Spinal cord (tissue), 9 donors: ENCODE measurements at regions not wholly inside any gene's neighbourhood (a gene's known extent, or its start where the extent isn't known, plus 50 kb on each side); places are given as distances from the start of the nearest gene placed in this dataset.

Experiments
- DNase-seq, 6 donors: peaks; one replicate each; pipeline versions ENCODE4 v3.0.0 to v3.0.0-alpha.2; 2013 to 2015; ENCODE audit warnings: low spot score in 6 of 6, low read depth in 4 of 6
- H3K27ac ChIP-seq: one replicate; pipeline ENCODE4 v1.5.1; 2013; ENCODE audit warnings: low read depth, low read length, control low read depth
- H3K27me3 ChIP-seq: one replicate; pipeline ENCODE4 v1.6.1; 2013; ENCODE audit warnings: low read length; ENCODE audit not compliant: control insufficient read depth, insufficient read depth
- H3K36me3 ChIP-seq: one replicate; pipeline ENCODE4 v1.6.1; 2013; ENCODE audit warnings: low read length; ENCODE audit not compliant: control insufficient read depth, insufficient read depth
- H3K4me1 ChIP-seq: one replicate; pipeline ENCODE4 v1.6.1; 2013; ENCODE audit warnings: low read length; ENCODE audit not compliant: control insufficient read depth, insufficient read depth
- H3K4me3 ChIP-seq: one replicate; pipeline ENCODE4 v1.5.1; 2013; ENCODE audit warnings: low read depth, low read length, control low read depth
- H3K9me3 ChIP-seq: one replicate; pipeline ENCODE4 v1.6.1; 2013; ENCODE audit warnings: low read length; ENCODE audit not compliant: control insufficient read depth, insufficient read depth
- WGBS: methylation state at CpG from one replicate; pipeline ENCODE4 v1.1.5; 2013; ENCODE audit warnings: missing lambda C conversion rate; ENCODE audit not compliant: insufficient coverage; 5-methylcytosine and 5-hydroxymethylcytosine counted together
- donor health status: healthy.

- no peak overlapping the region for H3K27ac ChIP-seq
Observed at GRCh38 chr6:22643780-22644179, 74.4 kb downstream of the HDGFL1 start.

GRCh38 chr6:22647719-22648118, 78.4 kb downstream of the HDGFL1 start:
- peak in 2 of 6 donors; percentile 33 to 53 for DNase-seq
- H3K4me3 ChIP-seq = no peak overlapping the region
- no peaks in the 10 kb centered on the region for H3K27me3 ChIP-seq
- no peak overlapping the region for H3K27ac ChIP-seq
- H3K36me3 ChIP-seq = no peaks in the 10 kb centered on the region
- no peaks in the 10 kb centered on the region for H3K4me1 ChIP-seq
- WGBS = 75% methylated on average over 3 of the region's 3 CpGs
- no peaks in the 10 kb centered on the region for H3K9me3 ChIP-seq

More at GRCh38 chr6:22643780-22644179, 74.4 kb downstream of the HDGFL1 start:
- Histone ChIP-seq H3K36me3 (no peaks in the 10 kb centered on the region), H3K4me3 (no peak overlapping the region), H3K9me3 (no peaks in the 10 kb centered on the region), H3K27me3 (no peaks in the 10 kb centered on the region), H3K4me1 (no peaks in the 10 kb centered on the region)
- DNase-seq = no peak
- 100% methylated on average over 3 of the region's 10 CpGs for WGBS

- Histone ChIP-seq H3K9me3 (no peaks in the 10 kb centered on the region), H3K27me3 (no peaks in the 10 kb centered on the region), H3K36me3 (no peaks in the 10 kb centered on the region), H3K4me1 (no peaks in the 10 kb centered on the region), H3K4me3 (no peak overlapping the region), H3K27ac (no peak overlapping the region)
- no peak for DNase-seq
- WGBS = no CpG with 5 or more reads among the region's 3 CpGs
Observed at GRCh38 chr6:22651731-22652130, 82.4 kb downstream of the HDGFL1 start.

GRCh38 chr6:22653980-22654610, 84.7 kb downstream of the HDGFL1 start:
- Histone ChIP-seq H3K27ac (no peak overlapping the region), H3K4me3 (no peak overlapping the region), H3K27me3 (no peaks in the 10 kb centered on the region), H3K9me3 (no peaks in the 10 kb centered on the region), H3K36me3 (no peaks in the 10 kb centered on the region), H3K4me1 (no peaks in the 10 kb centered on the region)
- DNase-seq = no peak
- WGBS = 90% methylated on average over 1 of the region's 7 CpGs

- Histone ChIP-seq H3K4me1 (no peaks in the 10 kb centered on the region), H3K27ac (no peak overlapping the region), H3K36me3 (no peaks in the 10 kb centered on the region), H3K4me3 (no peak overlapping the region), H3K9me3 (no peaks in the 10 kb centered on the region), H3K27me3 (no peaks in the 10 kb centered on the region)
- no peak for DNase-seq
- no CpG with 5 or more reads among the region's 3 CpGs for WGBS
Observed at GRCh38 chr6:22656706-22657351, 87.5 kb downstream of the HDGFL1 start.

GRCh38 chr6:22657352-22657980, 88.1 kb downstream of the HDGFL1 start:
- DNase-seq = peak in 5 of 6 donors; percentile 15 to 91 (median 39)
- no peaks in the 10 kb centered on the region for H3K27me3 ChIP-seq
- H3K36me3 ChIP-seq = no peaks in the 10 kb centered on the region
- no peaks in the 10 kb centered on the region for H3K4me1 ChIP-seq
- no peaks in the 10 kb centered on the region for H3K9me3 ChIP-seq
- H3K4me3 ChIP-seq = no peak overlapping the region
- 40% methylated on average over 1 of the region's 1 CpG for WGBS
- H3K27ac ChIP-seq = no peak overlapping the region

- H3K27me3 ChIP-seq = no peaks in the 10 kb centered on the region
- no peak overlapping the region for H3K27ac ChIP-seq
- no peaks in the 10 kb centered on the region for H3K9me3 ChIP-seq
- peak in 1 of 6 donors; percentile 6 for DNase-seq
- no peak overlapping the region for H3K4me3 ChIP-seq
- H3K4me1 ChIP-seq = no peaks in the 10 kb centered on the region
- no CpG with 5 or more reads among the region's 2 CpGs for whole genome bisulfite sequencing
- no peaks in the 10 kb centered on the region for H3K36me3 ChIP-seq
Observed at GRCh38 chr6:22658183-22658582, 88.8 kb downstream of the HDGFL1 start.

GRCh38 chr6:22658934-22659333, 89.6 kb downstream of the HDGFL1 start:
- DNase-seq = peak in 2 of 6 donors; percentile 17 to 77
- Histone ChIP-seq H3K4me3 (no peak overlapping the region), H3K4me1 (no peaks in the 10 kb centered on the region), H3K27me3 (no peaks in the 10 kb centered on the region), H3K9me3 (no peaks in the 10 kb centered on the region), H3K36me3 (no peaks in the 10 kb centered on the region), H3K27ac (no peak overlapping the region)
- WGBS = 67% methylated on average over 1 of the region's 1 CpG

GRCh38 chr6:22664968-22665367, 95.6 kb downstream of the HDGFL1 start:
- H3K4me1 ChIP-seq = no peaks in the 10 kb centered on the region
- no peak overlapping the region for H3K27ac ChIP-seq
- 67% methylated on average over 1 of the region's 2 CpGs for WGBS
- no peak overlapping the region for H3K4me3 ChIP-seq
- no peaks in the 10 kb centered on the region for H3K27me3 ChIP-seq
- H3K9me3 ChIP-seq = no peaks in the 10 kb centered on the region
- no peaks in the 10 kb centered on the region for H3K36me3 ChIP-seq
- DNase-seq = no peak

GRCh38 chr6:22666021-22666420, 96.7 kb downstream of the HDGFL1 start:
- Histone ChIP-seq H3K27ac (no peak overlapping the region), H3K36me3 (no peaks in the 10 kb centered on the region), H3K4me3 (no peak overlapping the region), H3K27me3 (no peaks in the 10 kb centered on the region), H3K4me1 (no peaks in the 10 kb centered on the region), H3K9me3 (no peaks in the 10 kb centered on the region)
- no CpG with 5 or more reads among the region's 1 CpG for WGBS
- no peak for DNase-seq
